HFF-Myc (cell line): ENCODE measurements at regions not wholly inside any gene's neighbourhood (a gene's known extent, or its start where the extent isn't known, plus 50 kb on each side); places are given as distances from the start of the nearest gene placed in this dataset.

ENCODE experiments used
- DNase-seq: peaks from one replicate; pipeline ENCODE4 v3.0.0-alpha.2; 2011; ENCODE audit warnings: low read depth; ENCODE audit errors: extremely low read depth
- H3K4me3 ChIP-seq: replicated peaks from 2 replicates; pipeline ENCODE4 v1.5.1; 2011; ENCODE audit warnings: low read depth, mild to moderate bottlenecking, control low read depth, low read length
- CTCF ChIP-seq: IDR thresholded peaks from 2 replicates; pipeline ENCODE4 v1.5.1; 2012; ENCODE audit warnings: mild to moderate bottlenecking, low read depth, low read length, control low read depth; ENCODE audit errors: missing control alignments

- no peak overlapping the region for H3K4me3 ChIP-seq
- DNase-seq, result no peak
- no peak for TF ChIP-seq CTCF
These were observed 1456.1 kb upstream of the MIR17HG start for GRCh38 chr13:89891416-89891815.

DNA sequence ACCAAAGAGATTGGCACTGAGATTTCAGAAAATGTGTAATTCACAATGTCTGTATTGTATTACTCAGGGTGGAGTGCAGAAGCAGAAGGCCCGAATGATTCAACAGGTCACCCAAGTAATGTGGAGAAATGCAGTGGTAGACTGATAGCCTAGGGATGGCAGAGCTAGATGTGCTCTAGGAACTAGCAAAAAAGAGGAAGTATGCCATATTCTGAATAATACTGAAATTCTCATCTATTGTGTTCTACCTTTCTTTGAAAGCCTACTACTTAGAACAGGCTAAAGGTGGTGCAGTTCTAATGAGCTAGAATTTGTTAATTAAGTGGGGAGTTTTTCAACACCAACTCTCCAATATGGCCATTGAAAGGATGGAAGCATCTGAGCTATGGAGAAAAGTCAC lies 1449.8 kb upstream of the MIR17HG start:
- no peak for DNase-seq
- no peak for TF ChIP-seq CTCF
- H3K4me3 ChIP-seq, result no peak overlapping the region

DNA sequence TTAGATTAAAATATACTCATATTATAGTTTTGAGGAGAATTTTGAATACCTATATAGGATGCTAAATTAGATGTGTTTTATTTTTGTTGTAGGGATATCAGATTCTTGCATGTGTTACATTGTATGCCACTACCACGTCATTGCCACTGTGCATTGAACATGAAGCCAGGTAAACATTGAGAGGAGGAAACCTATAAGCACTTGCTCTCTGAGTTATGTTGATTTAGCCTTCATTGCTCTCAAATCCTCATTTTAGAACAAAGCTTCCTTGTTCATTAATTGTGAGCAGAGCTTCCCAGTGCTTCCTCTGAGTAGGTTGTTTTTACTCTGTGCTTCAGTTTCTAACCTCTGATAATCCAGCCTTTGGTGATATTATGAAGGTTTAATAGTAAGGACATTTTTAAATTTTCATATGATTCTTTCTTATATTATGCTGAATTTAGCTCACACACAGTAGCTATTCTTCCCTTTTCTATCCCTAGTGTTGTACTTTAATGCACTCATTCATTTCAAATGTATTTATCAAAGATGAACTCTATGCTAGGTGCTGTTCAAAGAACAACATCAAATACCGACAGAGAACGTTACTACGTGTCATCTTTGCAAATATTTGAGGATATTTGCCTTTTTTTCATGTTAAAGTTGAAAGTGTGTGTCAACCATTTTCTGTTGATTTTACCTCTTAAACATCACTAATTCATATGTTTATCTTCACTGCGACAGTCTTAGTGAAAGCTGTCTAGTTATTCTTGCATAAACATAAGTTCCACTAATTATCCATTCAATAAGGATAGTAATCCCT lies 1448.0 kb upstream of the MIR17HG start:
- no peak for DNase-seq
- no peak for TF ChIP-seq CTCF
- H3K4me3 ChIP-seq, result no peak overlapping the region

GRCh38 chr13:89900104-89900765 lies 1447.3 kb upstream of the MIR17HG start:
- TF ChIP-seq CTCF, result no peak
- no peak overlapping the region for H3K4me3 ChIP-seq
- no peak for DNase-seq

DNA sequence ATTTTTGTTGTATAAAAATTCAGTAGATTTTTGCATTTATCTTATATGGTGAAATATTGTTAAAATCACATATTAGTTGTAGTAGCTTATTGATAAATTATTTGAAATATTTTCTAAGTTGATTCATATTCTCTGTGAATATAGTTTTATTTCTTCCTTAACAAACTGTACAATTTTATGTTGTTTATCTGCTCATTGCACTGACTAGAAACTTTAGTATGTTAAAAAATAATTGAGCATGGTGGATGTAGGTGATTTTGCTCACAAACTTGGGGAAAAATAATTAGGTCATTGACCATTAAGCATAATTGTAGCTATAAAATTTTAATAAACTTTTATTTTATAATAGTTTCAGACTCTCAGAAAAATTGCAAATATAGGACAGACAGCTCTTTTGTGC lies 1445.3 kb upstream of the MIR17HG start:
- TF ChIP-seq CTCF, result no peak
- H3K4me3 ChIP-seq, result no peak overlapping the region
- DNase-seq, result no peak

DNA sequence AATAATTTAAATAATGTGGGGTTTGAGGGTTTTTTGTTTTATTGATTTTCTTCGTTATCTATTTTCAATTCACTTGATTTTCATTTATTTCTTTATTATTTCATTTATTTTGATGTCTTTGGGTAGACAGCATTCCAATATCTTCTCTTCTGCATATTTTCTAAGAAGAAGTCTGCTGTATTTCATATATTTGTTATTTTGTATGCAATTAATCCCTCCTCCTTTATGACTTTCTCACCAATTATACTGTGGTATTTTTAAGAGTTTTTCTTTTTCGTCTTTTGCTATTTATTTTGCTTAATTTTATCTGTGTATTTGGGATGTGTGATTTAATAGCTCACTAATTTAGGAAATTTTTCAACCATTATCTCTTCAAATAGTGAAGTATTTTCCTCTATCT lies 1444.4 kb upstream of the MIR17HG start:
- H3K4me3 ChIP-seq, result no peak overlapping the region
- no peak for DNase-seq
- no peak for TF ChIP-seq CTCF
